OCI-LY7 (cell line): ENCODE measurements at regions not wholly inside any gene's neighbourhood (a gene's known extent, or its start where the extent isn't known, plus 50 kb on each side); places are given as distances from the start of the nearest gene placed in this dataset.

Source experiments
- CTCF ChIP-seq: fragments of 200-600 bp; sonication (generic); conservative IDR thresholded peaks from 2 replicates; pipeline ENCODE4 v1.5.1; 2014; ENCODE audit warnings: mild to moderate bottlenecking, antibody characterized with exemption, low read length, moderate library complexity, mixed read lengths
- EZH2phosphoT487 ChIP-seq: fragments of 200-600 bp; sonication (generic); IDR thresholded peaks from 2 replicates; pipeline ENCODE4 v1.6.1; 2018; ENCODE audit warnings: low read depth, borderline replicate concordance, mild to moderate bottlenecking, mixed run types, antibody characterized with exemption, low read length, moderate library complexity, mixed read lengths

DNA sequence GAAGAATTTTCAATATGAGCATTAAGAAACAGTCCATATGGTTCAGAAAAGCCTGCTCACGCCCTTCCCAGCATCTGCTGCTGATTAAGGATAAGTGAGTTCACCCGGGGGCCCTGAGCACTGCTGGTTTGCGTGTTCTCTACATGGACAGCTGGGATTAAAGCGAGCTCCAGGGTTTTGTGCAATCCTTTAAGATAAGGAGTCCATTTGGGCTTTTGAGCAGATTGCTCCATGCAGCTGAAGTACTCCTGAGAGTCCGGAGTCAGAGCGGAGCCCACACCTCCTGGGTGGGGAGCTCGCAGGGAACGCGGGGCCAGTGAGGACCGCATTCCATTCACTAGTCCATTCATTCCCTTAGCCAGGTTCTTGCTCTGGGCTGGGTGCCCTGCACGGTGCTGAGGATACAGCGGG, 149.3 kb upstream of the COL5A1 start:
- TF ChIP-seq EZH2phosphoT487 = no peak
- no peak for TF ChIP-seq CTCF
